ENCODE measurements at regions not wholly inside any gene's neighbourhood (a gene's known extent, or its start where the extent isn't known, plus 50 kb on each side); places are given as distances from the start of the nearest gene placed in this dataset.
"Not testable (repeated sequence)": the region's sequence is repeated elsewhere in the genome, so short reads cannot be mapped to it uniquely, and the experiment has no call there.

DNA sequence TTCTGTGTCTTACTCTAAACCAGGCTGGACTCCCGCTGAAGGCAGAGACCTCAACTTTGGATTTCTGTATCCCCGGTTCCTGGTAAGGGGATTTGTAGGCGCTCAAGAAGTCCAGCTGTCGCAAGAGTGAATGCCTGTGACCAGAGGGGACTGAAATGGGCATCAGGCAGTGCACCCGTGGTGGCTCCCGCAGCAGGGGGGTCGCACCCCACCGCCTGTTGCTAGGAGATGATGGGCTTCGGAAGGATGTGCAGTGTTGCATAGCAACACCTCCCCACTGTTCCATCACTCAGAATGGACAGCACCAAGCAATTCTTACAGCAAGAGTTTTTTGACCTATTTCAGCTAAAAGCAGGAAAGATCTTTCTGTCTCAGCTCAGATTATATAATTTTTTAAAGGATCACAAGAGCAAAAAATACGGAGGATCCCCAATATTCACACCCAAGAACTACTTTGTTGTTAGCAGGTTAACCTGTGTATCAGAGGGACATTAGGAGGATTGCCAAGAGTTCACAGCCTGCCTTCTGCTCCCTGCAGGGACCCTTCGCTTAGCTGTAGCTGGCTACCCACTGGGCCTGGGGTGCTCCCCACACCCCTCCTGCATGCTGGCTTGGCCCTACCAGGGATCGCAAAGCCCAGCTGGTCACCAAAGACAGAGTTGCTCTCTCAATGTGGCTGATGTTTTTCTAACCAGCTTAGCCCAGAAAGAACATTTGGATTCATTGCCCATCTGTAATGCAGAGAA lies 63.8 kb downstream of the SOWAHC start:
- TF ChIP-seq, protein P1, sequence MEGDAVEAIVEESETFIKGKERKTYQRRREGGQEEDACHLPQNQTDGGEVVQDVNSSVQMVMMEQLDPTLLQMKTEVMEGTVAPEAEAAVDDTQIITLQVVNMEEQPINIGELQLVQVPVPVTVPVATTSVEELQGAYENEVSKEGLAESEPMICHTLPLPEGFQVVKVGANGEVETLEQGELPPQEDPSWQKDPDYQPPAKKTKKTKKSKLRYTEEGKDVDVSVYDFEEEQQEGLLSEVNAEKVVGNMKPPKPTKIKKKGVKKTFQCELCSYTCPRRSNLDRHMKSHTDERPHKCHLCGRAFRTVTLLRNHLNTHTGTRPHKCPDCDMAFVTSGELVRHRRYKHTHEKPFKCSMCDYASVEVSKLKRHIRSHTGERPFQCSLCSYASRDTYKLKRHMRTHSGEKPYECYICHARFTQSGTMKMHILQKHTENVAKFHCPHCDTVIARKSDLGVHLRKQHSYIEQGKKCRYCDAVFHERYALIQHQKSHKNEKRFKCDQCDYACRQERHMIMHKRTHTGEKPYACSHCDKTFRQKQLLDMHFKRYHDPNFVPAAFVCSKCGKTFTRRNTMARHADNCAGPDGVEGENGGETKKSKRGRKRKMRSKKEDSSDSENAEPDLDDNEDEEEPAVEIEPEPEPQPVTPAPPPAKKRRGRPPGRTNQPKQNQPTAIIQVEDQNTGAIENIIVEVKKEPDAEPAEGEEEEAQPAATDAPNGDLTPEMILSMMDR (IDR thresholded peaks at IDR 0.05; ENCODE audit: insufficient read depth, low read depth, low read length, missing control alignments): no peak
- H3K4me3 ChIP-seq (ENCODE audit: low read depth, low read length): no peak overlapping the region
- DNase-seq (ENCODE audit: low read depth): no peak

DNA sequence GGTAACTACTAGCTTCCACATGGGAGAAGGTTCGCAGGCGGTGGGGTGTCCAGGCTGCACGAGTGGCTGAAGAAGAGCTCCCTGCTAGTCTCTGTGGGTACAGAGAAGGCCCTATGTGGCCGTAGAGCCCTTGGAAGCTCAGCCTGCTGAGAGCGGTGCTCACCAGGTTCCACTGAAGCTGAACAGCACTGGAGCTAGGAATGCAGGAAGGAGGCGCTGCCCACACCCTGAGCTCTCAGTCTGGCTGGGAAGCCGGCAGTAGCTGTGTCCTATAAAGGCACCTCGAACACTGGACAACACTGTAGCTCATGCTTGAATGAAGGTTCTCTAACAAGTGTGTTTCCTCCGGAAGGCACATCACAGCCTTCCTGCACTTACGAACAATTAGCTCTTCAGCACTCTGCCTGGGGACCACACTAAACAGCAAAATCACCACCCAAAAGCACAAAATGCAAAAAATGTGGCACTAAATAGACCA lies 64.6 kb downstream of the SOWAHC start:
- DNase-seq (ENCODE audit: low read depth); H3K4me3 ChIP-seq (ENCODE audit: low read depth, low read length): not testable (repeated sequence)

DNA sequence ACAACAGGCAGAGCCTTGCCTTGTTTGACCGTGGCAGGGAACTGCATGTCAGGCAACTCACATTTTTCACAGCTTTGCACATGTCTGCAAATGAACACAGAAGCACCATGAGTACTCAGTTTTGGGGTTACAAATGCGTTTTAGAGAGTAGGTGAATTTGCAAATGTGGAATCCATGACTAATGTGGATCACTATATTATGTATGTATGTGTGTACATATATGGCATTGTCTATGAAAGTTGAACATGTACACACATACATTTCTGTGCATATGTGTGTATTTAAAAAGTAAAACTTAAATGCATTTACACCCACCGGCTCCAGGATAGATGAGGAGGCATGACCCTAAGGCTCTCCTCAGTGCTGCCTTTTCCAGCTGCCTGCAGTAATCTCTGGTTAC lies 65.1 kb downstream of the SOWAHC start:
- TF ChIP-seq, protein P1 (IDR thresholded peaks at IDR 0.05; ENCODE audit: insufficient read depth, low read depth, low read length, missing control alignments): no peak
- DNase-seq (ENCODE audit: low read depth): no peak
- no peak overlapping the region for H3K4me3 ChIP-seq (ENCODE audit: low read depth, low read length)

GRCh38 chr2:109679626-109680025 lies 65.5 kb downstream of the SOWAHC start:
- no peak overlapping the region for H3K4me3 ChIP-seq (ENCODE audit: low read depth, low read length)
- no peak for DNase-seq (ENCODE audit: low read depth)
- TF ChIP-seq, protein P1 (IDR thresholded peaks at IDR 0.05; ENCODE audit: insufficient read depth, low read depth, low read length, missing control alignments): no peak

GRCh38 chr2:109680523-109681297 lies 66.5 kb downstream of the SOWAHC start:
- no peak overlapping the region for H3K4me3 ChIP-seq (ENCODE audit: low read depth, low read length)
- DNase-seq (ENCODE audit: low read depth): no peak
- TF ChIP-seq, protein P1 (IDR thresholded peaks at IDR 0.05; ENCODE audit: insufficient read depth, low read depth, low read length, missing control alignments): no peak

DNA sequence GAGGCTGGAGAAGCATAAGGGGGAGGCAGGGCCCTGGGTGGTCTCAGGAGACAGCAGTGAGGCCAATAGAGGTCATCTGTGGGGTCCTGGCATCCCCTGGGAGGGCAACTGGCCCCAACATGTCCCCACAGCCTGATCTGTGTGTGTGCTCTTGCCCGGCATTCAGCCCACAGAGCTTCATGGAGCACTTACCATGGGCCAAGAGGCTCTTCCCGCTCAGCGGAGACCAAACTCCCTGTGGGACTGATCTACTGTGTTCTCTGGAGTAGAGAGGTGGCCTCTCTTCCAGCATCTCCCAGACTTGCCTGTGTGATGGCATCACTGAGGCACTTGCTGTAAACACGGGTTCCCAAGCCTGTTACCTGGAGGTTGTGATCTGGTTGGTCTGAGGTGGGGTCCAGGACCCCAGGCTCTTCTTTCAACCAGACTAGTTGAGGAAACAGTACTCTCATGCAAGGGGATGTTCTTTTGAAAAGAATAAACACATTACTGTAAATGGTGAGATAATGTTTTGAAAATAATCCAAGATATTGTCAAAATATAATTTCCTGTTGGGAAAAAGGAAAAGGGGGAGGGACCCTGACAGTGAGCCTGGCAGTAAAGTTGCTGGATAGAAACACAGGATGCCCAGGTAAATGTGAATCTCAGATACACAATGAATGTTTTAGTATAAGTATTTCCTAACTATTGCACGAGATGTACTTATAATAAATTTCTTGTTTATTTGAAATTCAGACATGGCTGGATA lies 67.6 kb downstream of the SOWAHC start:
- TF ChIP-seq, protein P1 (IDR thresholded peaks at IDR 0.05; ENCODE audit: insufficient read depth, low read depth, low read length, missing control alignments): no peak
- H3K4me3 ChIP-seq (ENCODE audit: low read depth, low read length): no peak overlapping the region
- no peak for DNase-seq (ENCODE audit: low read depth)

DNA sequence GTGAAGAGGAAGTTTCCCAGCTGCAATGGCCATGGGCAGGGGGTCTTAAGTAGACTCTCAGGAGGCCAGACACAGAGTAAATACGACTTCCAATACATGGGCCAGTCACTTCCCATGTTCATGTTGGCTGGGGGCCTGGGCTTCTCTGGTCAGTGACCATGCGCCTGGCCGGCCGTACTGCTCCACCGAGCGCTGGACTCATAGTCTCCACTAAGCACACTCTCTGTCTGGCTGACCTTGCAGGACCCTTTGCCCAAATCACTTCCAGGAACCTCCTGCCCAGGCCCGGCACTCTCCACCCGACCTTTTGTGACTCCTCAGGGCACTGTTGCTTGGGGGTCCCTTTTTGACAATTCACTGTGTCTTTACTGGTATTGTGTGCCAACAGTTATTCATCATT lies 69.3 kb downstream of the SOWAHC start:
- no peak for DNase-seq (ENCODE audit: low read depth)
- TF ChIP-seq, protein P1 (IDR thresholded peaks at IDR 0.05; ENCODE audit: insufficient read depth, low read depth, low read length, missing control alignments): no peak
- H3K4me3 ChIP-seq (ENCODE audit: low read depth, low read length): no peak overlapping the region
